GM23338 (cell line): ENCODE measurements at regions not wholly inside any gene's neighbourhood (a gene's known extent, or its start where the extent isn't known, plus 50 kb on each side); places are given as distances from the start of the nearest gene placed in this dataset.

Experiments used
- JUNB ChIP-seq: IDR thresholded peaks from one replicate; pipeline ENCODE4 v1.6.1; 2016; ENCODE audit warnings: antibody characterized with exemption; ENCODE audit not compliant: unreplicated experiment
- POLR2AphosphoS5 ChIP-seq: IDR thresholded peaks from 2 replicates; pipeline ENCODE4 v1.6.1; 2016; ENCODE audit warnings: antibody characterized with exemption, low read depth
- TF ChIP-seq, protein P1 (sequence below), 2 experiments: fragments of 200-600 bp in 1 of 2; sonication (generic) in 1 of 2; conservative IDR thresholded peaks; 2 replicates each; pipeline versions ENCODE4 v1.5.1 to v1.6.1; 2016 to 2017; ENCODE audit warnings: antibody characterized with exemption in 2 of 2, low read depth in 2 of 2, mild to moderate bottlenecking in 2 of 2, moderate library complexity in 1 of 2

DNA sequence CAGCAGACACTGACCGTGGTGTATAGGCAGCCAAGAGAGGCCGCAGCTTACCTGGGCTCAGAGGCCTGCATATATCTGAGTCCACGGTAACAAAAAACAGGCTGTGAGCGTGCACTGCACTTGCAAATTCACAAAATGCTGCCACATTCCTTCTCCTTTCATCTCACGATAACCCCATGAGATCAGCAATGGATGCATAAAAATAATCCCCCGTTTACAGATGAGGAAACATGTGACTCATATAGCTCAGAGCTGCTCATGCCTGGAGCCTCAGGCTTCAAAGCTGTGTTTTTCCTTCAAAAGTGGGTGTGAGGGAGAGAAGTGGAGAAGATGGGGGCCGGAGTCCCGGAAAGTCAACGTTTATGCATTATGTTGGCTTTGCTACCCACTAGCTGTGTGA is 118.3 kb upstream of the FOXF1 start:
- TF ChIP-seq JUNB: no peak
- TF ChIP-seq POLR2AphosphoS5: no peak
- TF ChIP-seq, protein P1, sequence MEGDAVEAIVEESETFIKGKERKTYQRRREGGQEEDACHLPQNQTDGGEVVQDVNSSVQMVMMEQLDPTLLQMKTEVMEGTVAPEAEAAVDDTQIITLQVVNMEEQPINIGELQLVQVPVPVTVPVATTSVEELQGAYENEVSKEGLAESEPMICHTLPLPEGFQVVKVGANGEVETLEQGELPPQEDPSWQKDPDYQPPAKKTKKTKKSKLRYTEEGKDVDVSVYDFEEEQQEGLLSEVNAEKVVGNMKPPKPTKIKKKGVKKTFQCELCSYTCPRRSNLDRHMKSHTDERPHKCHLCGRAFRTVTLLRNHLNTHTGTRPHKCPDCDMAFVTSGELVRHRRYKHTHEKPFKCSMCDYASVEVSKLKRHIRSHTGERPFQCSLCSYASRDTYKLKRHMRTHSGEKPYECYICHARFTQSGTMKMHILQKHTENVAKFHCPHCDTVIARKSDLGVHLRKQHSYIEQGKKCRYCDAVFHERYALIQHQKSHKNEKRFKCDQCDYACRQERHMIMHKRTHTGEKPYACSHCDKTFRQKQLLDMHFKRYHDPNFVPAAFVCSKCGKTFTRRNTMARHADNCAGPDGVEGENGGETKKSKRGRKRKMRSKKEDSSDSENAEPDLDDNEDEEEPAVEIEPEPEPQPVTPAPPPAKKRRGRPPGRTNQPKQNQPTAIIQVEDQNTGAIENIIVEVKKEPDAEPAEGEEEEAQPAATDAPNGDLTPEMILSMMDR (conservative IDR thresholded peaks at IDR 0.05; ENCODE audit: low read depth in 2 of 2): no peak
